ENCODE measurements at regions not wholly inside any gene's neighbourhood (a gene's known extent, or its start where the extent isn't known, plus 50 kb on each side); places are given as distances from the start of the nearest gene placed in this dataset.

DNA sequence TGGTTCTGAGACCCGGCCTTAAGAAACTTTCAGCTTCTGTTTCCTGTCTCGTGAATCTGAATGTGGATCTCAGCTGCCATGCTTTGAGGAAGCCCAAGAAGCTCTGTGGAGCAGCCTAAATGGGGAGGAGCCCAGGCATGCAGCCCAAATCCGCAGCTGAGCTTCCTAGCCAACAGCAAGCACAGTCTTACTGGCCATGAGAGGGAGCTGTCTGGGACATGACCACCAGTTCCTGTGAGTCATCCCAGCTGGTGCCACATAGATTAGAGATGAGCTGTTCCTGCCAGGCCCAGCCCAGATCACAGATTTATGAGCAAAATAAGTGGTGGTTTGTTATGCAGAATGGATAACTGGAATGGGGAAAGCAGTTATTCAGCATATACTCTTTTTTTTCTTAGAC, 224.4 kb upstream of the APCDD1 start:
- POLR2A ChIA-PET: no interaction called here
- CTCF ChIA-PET: no interaction called here
- no peaks in the 10 kb centered on the region for H3K36me3 Mint-ChIP-seq (ENCODE audit: low read depth)
- intact Hi-C loops (cut with DNase I, micrococcal nuclease): no loop called here
- ATAC-seq: peak; percentile 66
- H3K9me3 Mint-ChIP-seq (ENCODE audit: low read depth): peaks cover 4% of the 10 kb centered on the region
- H3K27me3 Mint-ChIP-seq: no peaks in the 10 kb centered on the region
- H3K4me1 Mint-ChIP-seq: no peaks in the 10 kb centered on the region
- no peak overlapping the region for H3K27ac Mint-ChIP-seq
- peak; percentile 37 for DNase-seq
- H3K4me3 Mint-ChIP-seq: no peak overlapping the region

DNA sequence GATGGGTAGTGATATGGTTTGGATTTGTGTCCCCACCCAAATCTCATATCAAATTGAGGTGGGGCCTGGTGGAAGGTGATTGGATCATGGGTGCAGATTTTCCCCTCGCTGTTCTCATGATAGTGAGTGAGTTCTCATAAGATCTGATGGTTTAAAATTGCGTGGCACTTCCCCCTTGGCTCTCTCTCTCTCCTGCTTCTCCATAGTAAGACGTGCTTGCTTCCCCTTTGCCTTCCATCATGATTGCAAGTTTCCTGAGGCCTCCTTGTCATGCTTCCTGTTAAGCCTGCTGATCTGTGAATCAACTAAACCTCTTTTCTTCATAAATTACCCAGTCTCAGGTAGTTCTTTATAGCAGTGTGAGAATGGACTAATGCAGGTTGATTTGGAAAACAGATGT, 223.2 kb upstream of the APCDD1 start:
- no peak overlapping the region for H3K27ac Mint-ChIP-seq
- H3K4me1 Mint-ChIP-seq: no peaks in the 10 kb centered on the region
- H3K36me3 Mint-ChIP-seq (ENCODE audit: low read depth): no peaks in the 10 kb centered on the region
- no peaks in the 10 kb centered on the region for H3K27me3 Mint-ChIP-seq
- intact Hi-C loops (cut with DNase I, micrococcal nuclease): no loop called here
- ChIA-PET CTCF (no interaction called here), POLR2A (no interaction called here)
- no peak for DNase-seq
- ATAC-seq: no peak
- no peaks in the 10 kb centered on the region for H3K9me3 Mint-ChIP-seq (ENCODE audit: low read depth)
- H3K4me3 Mint-ChIP-seq: no peak overlapping the region

DNA sequence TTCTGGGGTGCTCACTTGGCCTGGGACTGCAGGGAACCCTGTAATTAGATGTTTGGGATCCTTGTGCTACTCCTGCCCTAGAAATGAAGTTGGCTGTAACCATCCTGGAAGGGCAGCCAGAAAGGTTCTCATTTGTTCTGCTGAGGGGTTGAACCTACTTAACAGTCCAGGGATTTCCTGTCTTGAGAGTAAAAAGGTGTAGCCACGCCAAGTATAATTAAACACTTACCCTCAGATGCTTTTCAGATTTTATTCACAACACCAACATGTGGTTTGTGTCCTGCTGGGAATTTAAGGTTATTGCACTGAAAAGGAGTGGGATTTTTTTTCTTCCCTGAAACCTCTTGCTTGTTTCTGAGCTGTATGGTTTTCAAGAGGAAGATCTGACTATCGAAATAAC, 222.4 kb upstream of the APCDD1 start:
- DNase-seq: no peak
- H3K4me3 Mint-ChIP-seq: no peak overlapping the region
- H3K4me1 Mint-ChIP-seq: no peaks in the 10 kb centered on the region
- no peaks in the 10 kb centered on the region for H3K36me3 Mint-ChIP-seq (ENCODE audit: low read depth)
- no peak overlapping the region for H3K27ac Mint-ChIP-seq
- POLR2A ChIA-PET: no interaction called here
- intact Hi-C loops (cut with DNase I, micrococcal nuclease): no loop called here
- no peak for ATAC-seq
- CTCF ChIA-PET: no interaction called here
- no peaks in the 10 kb centered on the region for H3K27me3 Mint-ChIP-seq
- H3K9me3 Mint-ChIP-seq (ENCODE audit: low read depth): no peaks in the 10 kb centered on the region

DNA sequence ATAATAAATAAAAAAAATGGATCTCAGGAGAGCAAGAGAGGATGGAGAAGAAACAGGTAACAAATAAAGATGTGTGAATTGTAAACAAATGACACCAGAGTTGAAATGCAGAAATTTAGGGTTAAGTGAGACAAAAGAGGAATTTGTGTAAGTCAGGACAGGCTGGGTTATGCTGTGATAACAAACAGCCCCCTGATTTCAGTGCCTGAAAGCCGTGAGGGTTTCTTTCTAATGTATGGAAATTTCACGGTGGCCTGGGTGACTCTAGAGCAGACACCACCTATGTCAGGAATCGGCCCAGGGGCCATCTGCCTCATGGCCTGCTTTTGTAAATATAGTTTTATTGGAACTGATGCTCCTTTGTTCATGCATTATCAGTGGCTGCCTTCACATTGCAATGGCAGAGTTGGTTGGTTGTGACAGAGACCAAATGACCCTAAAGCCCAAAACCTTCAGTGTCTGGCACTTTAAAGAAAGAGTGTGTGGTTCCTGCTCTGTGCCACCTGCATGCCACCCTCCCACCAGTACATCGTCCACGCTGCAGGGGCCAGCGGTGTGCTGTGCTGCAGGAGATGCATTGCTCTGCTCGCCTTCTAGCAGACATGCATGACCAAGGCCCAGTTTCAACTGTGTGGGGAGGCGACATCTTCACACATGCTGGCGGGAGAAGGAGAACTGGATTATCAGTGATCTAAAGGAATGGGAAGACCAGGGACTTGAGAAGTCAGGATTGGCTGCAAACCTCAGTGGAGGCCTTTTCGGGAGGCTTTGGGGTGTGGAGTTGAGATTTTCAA, 221.2 kb upstream of the APCDD1 start:
- Mint-ChIP-seq H3K27ac (no peak overlapping the region), H3K27me3 (no peaks in the 10 kb centered on the region), H3K4me1 (no peaks in the 10 kb centered on the region), H3K4me3 (no peak overlapping the region), H3K9me3 (ENCODE audit: low read depth) (no peaks in the 10 kb centered on the region), H3K36me3 (ENCODE audit: low read depth) (no peaks in the 10 kb centered on the region)
- ChIA-PET POLR2A (no interaction called here), CTCF (interaction anchor here (0.7 kb wide), 1 partner anchor 1088 kb away, joined by 3 read pairs; no protein-coding TSS in a partner anchor)
- ATAC-seq (no peak), DNase-seq (no peak)
- intact Hi-C loops (cut with DNase I, micrococcal nuclease): no loop called here

GRCh38 chr18:10234281-10234680, 220.2 kb upstream of the APCDD1 start:
- H3K27ac Mint-ChIP-seq: no peak overlapping the region
- no peaks in the 10 kb centered on the region for H3K9me3 Mint-ChIP-seq (ENCODE audit: low read depth)
- POLR2A ChIA-PET: no interaction called here
- CTCF ChIA-PET: no interaction called here
- ATAC-seq (no peak), DNase-seq (no peak)
- H3K4me1 Mint-ChIP-seq: no peaks in the 10 kb centered on the region
- H3K36me3 Mint-ChIP-seq (ENCODE audit: low read depth): no peaks in the 10 kb centered on the region
- no peak overlapping the region for H3K4me3 Mint-ChIP-seq
- intact Hi-C loops (cut with DNase I, micrococcal nuclease): no loop called here
- no peaks in the 10 kb centered on the region for H3K27me3 Mint-ChIP-seq

DNA sequence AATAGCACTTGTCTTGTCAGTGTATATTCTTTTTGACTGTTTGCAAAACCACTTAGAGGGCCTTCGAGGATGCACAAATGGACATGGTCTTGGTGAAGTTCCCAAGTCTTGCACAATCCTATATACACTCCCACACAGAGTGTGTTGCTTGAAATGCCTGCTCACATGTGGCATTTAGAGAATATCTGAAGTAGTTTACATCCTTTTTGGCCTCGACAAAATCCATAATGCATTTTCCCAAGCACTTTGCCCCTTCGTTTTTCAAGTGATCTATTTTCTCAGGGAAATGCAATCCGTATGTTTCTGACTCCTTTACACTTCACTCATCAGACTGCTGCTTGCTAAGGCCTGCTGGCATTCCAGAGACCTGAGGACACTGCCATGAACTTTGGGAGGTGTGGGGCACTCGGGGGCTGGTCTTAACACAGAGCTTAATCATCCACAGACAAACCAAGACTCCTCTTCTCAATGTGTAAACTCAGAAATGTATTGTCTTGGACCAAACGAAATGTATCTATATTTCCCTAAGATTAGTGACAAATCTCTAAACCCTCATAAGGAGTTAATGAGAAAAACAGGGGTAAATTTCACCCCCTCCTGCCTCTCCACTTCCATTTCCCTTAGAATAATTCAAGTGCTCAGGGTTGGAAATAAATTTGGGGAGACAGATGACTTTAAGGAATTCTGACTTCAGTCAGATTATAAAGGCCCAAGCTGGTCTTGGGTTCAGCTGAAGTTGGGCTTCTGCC, 219.3 kb upstream of the APCDD1 start:
- H3K27ac Mint-ChIP-seq: no peak overlapping the region
- ChIA-PET POLR2A (no interaction called here), CTCF (no interaction called here)
- H3K9me3 Mint-ChIP-seq (ENCODE audit: low read depth): no peaks in the 10 kb centered on the region
- no peak for ATAC-seq
- no peaks in the 10 kb centered on the region for H3K4me1 Mint-ChIP-seq
- intact Hi-C loops (cut with DNase I, micrococcal nuclease): no loop called here
- no peak overlapping the region for H3K4me3 Mint-ChIP-seq
- no peaks in the 10 kb centered on the region for H3K27me3 Mint-ChIP-seq
- H3K36me3 Mint-ChIP-seq (ENCODE audit: low read depth): no peaks in the 10 kb centered on the region
- DNase-seq: no peak

DNA sequence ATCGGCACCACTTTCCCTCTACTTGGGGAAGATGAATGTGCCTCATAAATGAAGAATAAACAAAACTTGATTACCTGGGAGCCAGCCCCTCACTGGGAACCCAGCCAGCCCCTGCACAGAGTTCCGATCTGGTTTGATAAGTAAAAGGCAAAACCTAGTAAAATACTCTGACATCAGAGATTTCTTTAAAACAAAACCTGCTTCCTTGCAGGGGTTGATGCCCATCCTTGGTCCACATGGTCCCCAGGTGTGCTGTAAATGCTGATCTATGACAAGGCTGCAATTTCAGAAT, 218.8 kb upstream of the APCDD1 start:
- no peak overlapping the region for H3K4me3 Mint-ChIP-seq
- ChIA-PET POLR2A (no interaction called here), CTCF (no interaction called here)
- no peaks in the 10 kb centered on the region for H3K4me1 Mint-ChIP-seq
- H3K36me3 Mint-ChIP-seq (ENCODE audit: low read depth): no peaks in the 10 kb centered on the region
- intact Hi-C loops (cut with DNase I, micrococcal nuclease): no loop called here
- no peaks in the 10 kb centered on the region for H3K27me3 Mint-ChIP-seq
- ATAC-seq (no peak), DNase-seq (no peak)
- no peaks in the 10 kb centered on the region for H3K9me3 Mint-ChIP-seq (ENCODE audit: low read depth)
- no peak overlapping the region for H3K27ac Mint-ChIP-seq

GRCh38 chr18:10239103-10239502, 215.3 kb upstream of the APCDD1 start:
- CTCF ChIA-PET: interaction anchor here (0.5 kb wide), 1 partner anchor 34 kb away, joined by 3 read pairs; no protein-coding TSS in a partner anchor
- H3K9me3 Mint-ChIP-seq (ENCODE audit: low read depth): no peaks in the 10 kb centered on the region
- ATAC-seq: no peak

GRCh38 chr18:10239991-10240634, 214.3 kb upstream of the APCDD1 start:
- Mint-ChIP-seq H3K4me1 (no peaks in the 10 kb centered on the region), H3K27me3 (no peaks in the 10 kb centered on the region), H3K4me3 (no peak overlapping the region), H3K27ac (no peak overlapping the region), H3K36me3 (ENCODE audit: low read depth) (no peaks in the 10 kb centered on the region), H3K9me3 (ENCODE audit: low read depth) (no peaks in the 10 kb centered on the region)
- POLR2A ChIA-PET: no interaction called here
- DNase-seq (no peak), ATAC-seq (no peak)
- intact Hi-C loops (cut with DNase I, micrococcal nuclease): no loop called here
- CTCF ChIA-PET: no interaction called here

More at GRCh38 chr18:10239103-10239502, 215.3 kb upstream of the APCDD1 start:
- H3K27me3 Mint-ChIP-seq: no peaks in the 10 kb centered on the region
- no peak overlapping the region for H3K27ac Mint-ChIP-seq
- intact Hi-C loops (cut with DNase I, micrococcal nuclease): no loop called here
- no peaks in the 10 kb centered on the region for H3K4me1 Mint-ChIP-seq
- POLR2A ChIA-PET: no interaction called here
- H3K36me3 Mint-ChIP-seq (ENCODE audit: low read depth): no peaks in the 10 kb centered on the region
- H3K4me3 Mint-ChIP-seq: no peak overlapping the region
- DNase-seq: no peak

DNA sequence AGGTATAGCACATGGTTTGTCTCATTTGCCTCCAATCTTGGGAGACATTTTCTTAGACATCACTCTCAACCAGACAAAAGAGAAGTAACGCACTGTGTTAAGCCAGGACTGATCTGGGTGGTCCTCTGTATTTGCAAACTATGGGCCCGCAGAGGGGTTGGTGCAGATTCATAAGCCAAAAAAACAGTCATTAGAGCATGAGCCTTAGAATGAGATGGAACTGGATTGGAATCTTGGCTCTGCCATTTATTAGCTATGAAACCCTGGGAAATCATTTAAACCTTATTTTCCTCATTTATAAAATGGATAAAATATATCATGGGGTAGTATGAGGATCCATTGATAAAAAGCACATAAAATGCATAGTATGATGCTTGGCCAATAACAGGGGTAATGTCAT, 213.5 kb upstream of the APCDD1 start:
- Mint-ChIP-seq H3K4me1 (no peaks in the 10 kb centered on the region), H3K36me3 (ENCODE audit: low read depth) (no peaks in the 10 kb centered on the region), H3K9me3 (ENCODE audit: low read depth) (no peaks in the 10 kb centered on the region), H3K27ac (no peak overlapping the region), H3K4me3 (no peak overlapping the region), H3K27me3 (no peaks in the 10 kb centered on the region)
- no peak for ATAC-seq
- CTCF ChIA-PET: interaction anchor here (0.6 kb wide), 1 partner anchor 277 kb away, joined by 3 read pairs; no protein-coding TSS in a partner anchor
- no peak for DNase-seq
- POLR2A ChIA-PET: no interaction called here
- intact Hi-C loops (cut with DNase I, micrococcal nuclease): no loop called here

DNA sequence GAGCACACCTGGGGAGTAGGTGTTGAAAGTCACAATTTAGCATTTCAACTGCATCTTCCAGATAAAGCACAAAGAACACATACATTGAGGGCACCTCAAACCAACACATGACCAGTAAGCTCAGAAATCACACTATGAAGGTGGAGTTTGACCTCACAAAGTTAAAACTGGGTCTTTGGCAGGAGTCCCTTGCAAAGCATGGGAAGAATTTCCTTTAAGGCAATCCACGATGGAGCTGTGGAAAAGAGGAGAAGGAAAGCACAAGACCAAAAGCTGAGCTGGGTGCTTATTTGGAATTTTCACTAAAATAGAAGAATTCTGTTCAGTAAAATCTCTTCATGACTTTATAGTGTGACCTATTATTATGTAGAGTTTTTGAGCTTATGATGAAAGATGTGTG, 212.9 kb upstream of the APCDD1 start:
- CTCF ChIA-PET: no interaction called here
- Mint-ChIP-seq H3K4me3 (no peak overlapping the region), H3K27ac (no peak overlapping the region), H3K4me1 (no peaks in the 10 kb centered on the region), H3K9me3 (ENCODE audit: low read depth) (no peaks in the 10 kb centered on the region), H3K36me3 (ENCODE audit: low read depth) (no peaks in the 10 kb centered on the region), H3K27me3 (no peaks in the 10 kb centered on the region)
- intact Hi-C loops (cut with DNase I, micrococcal nuclease): no loop called here
- DNase-seq: no peak
- POLR2A ChIA-PET: no interaction called here
- ATAC-seq: no peak

Data from activated CD4-positive, alpha-beta T cell treated with anti-CD3 and anti-CD28 coated beads for 36 hours (primary cell).